Spinal cord (tissue), 9 donors: ENCODE measurements at regions not wholly inside any gene's neighbourhood (a gene's known extent, or its start where the extent isn't known, plus 50 kb on each side); places are given as distances from the start of the nearest gene placed in this dataset.

Experiments
- DNase-seq, 6 donors: peaks; one replicate each; pipeline versions ENCODE4 v3.0.0 to v3.0.0-alpha.2; 2013 to 2015; ENCODE audit warnings: low spot score in 6 of 6, low read depth in 4 of 6
- H3K27ac ChIP-seq: one replicate; pipeline ENCODE4 v1.5.1; 2013; ENCODE audit warnings: low read depth, low read length, control low read depth
- H3K27me3 ChIP-seq: one replicate; pipeline ENCODE4 v1.6.1; 2013; ENCODE audit warnings: low read length; ENCODE audit not compliant: control insufficient read depth, insufficient read depth
- H3K36me3 ChIP-seq: one replicate; pipeline ENCODE4 v1.6.1; 2013; ENCODE audit warnings: low read length; ENCODE audit not compliant: control insufficient read depth, insufficient read depth
- H3K4me1 ChIP-seq: one replicate; pipeline ENCODE4 v1.6.1; 2013; ENCODE audit warnings: low read length; ENCODE audit not compliant: control insufficient read depth, insufficient read depth
- H3K4me3 ChIP-seq: one replicate; pipeline ENCODE4 v1.5.1; 2013; ENCODE audit warnings: low read depth, low read length, control low read depth
- H3K9me3 ChIP-seq: one replicate; pipeline ENCODE4 v1.6.1; 2013; ENCODE audit warnings: low read length; ENCODE audit not compliant: control insufficient read depth, insufficient read depth
- WGBS: methylation state at CpG from one replicate; pipeline ENCODE4 v1.1.5; 2013; ENCODE audit warnings: missing lambda C conversion rate; ENCODE audit not compliant: insufficient coverage; 5-methylcytosine and 5-hydroxymethylcytosine counted together
- donor health status: healthy.

GRCh38 chr1:195999022-195999421, 609.2 kb downstream of the KCNT2 start:
- no peaks in the 10 kb centered on the region for H3K27me3 ChIP-seq
- no peaks in the 10 kb centered on the region for H3K4me1 ChIP-seq
- no peaks in the 10 kb centered on the region for H3K36me3 ChIP-seq
- no peaks in the 10 kb centered on the region for H3K9me3 ChIP-seq
- DNase-seq: no peak
- 100% methylated on average over 1 of the region's 2 CpGs for WGBS
- no peak overlapping the region for H3K27ac ChIP-seq
- H3K4me3 ChIP-seq: no peak overlapping the region

- Histone ChIP-seq H3K4me3 (no peak overlapping the region), H3K27ac (no peak overlapping the region), H3K27me3 (no peaks in the 10 kb centered on the region), H3K4me1 (no peaks in the 10 kb centered on the region), H3K9me3 (no peaks in the 10 kb centered on the region), H3K36me3 (no peaks in the 10 kb centered on the region)
- DNase-seq: no peak
- 73% methylated on average over 3 of the region's 3 CpGs for WGBS
Observed at GRCh38 chr1:195981448-195982139, 626.6 kb downstream of the KCNT2 start.

GRCh38 chr1:195979646-195980045, 628.6 kb downstream of the KCNT2 start:
- H3K4me3 ChIP-seq: no peak overlapping the region
- no peak overlapping the region for H3K27ac ChIP-seq
- H3K36me3 ChIP-seq: no peaks in the 10 kb centered on the region
- H3K4me1 ChIP-seq: no peaks in the 10 kb centered on the region
- no peaks in the 10 kb centered on the region for H3K9me3 ChIP-seq
- DNase-seq: no peak
- no peaks in the 10 kb centered on the region for H3K27me3 ChIP-seq
- WGBS: 73% methylated on average over 1 of the region's 1 CpG

GRCh38 chr1:195973311-195973904, 634.8 kb downstream of the KCNT2 start:
- H3K27ac ChIP-seq: no peak overlapping the region
- H3K4me1 ChIP-seq: no peaks in the 10 kb centered on the region
- 100% methylated on average over 1 of the region's 1 CpG for WGBS

GRCh38 chr1:195971589-195971988, 636.7 kb downstream of the KCNT2 start:
- no peak overlapping the region for H3K27ac ChIP-seq
- WGBS: no CpG with 5 or more reads among the region's 1 CpG
- no peaks in the 10 kb centered on the region for H3K9me3 ChIP-seq
- no peak overlapping the region for H3K4me3 ChIP-seq
- H3K4me1 ChIP-seq: no peaks in the 10 kb centered on the region
- DNase-seq: no peak
- H3K36me3 ChIP-seq: no peaks in the 10 kb centered on the region
- no peaks in the 10 kb centered on the region for H3K27me3 ChIP-seq

More at GRCh38 chr1:195973311-195973904, 634.8 kb downstream of the KCNT2 start:
- Histone ChIP-seq H3K27me3 (no peaks in the 10 kb centered on the region), H3K4me3 (no peak overlapping the region), H3K36me3 (no peaks in the 10 kb centered on the region), H3K9me3 (no peaks in the 10 kb centered on the region)
- DNase-seq: no peak

- Histone ChIP-seq H3K27me3 (no peaks in the 10 kb centered on the region), H3K4me1 (no peaks in the 10 kb centered on the region), H3K4me3 (no peak overlapping the region), H3K27ac (no peak overlapping the region), H3K9me3 (no peaks in the 10 kb centered on the region), H3K36me3 (no peaks in the 10 kb centered on the region)
- DNase-seq: no peak
- WGBS: no CpG with 5 or more reads among the region's 1 CpG
Observed at GRCh38 chr1:195970209-195970608, 638.0 kb downstream of the KCNT2 start.

GRCh38 chr1:195965475-195965874, 642.8 kb downstream of the KCNT2 start:
- Histone ChIP-seq H3K36me3 (no peaks in the 10 kb centered on the region), H3K27ac (no peak overlapping the region), H3K9me3 (no peaks in the 10 kb centered on the region), H3K27me3 (no peaks in the 10 kb centered on the region), H3K4me1 (no peaks in the 10 kb centered on the region), H3K4me3 (no peak overlapping the region)
- no peak for DNase-seq
- WGBS: 100% methylated on average over 4 of the region's 6 CpGs

- DNase-seq: no peak
- H3K36me3 ChIP-seq: no peaks in the 10 kb centered on the region
- H3K4me1 ChIP-seq: no peaks in the 10 kb centered on the region
- no peak overlapping the region for H3K27ac ChIP-seq
- WGBS: 67% methylated on average over 1 of the region's 3 CpGs
- H3K9me3 ChIP-seq: no peaks in the 10 kb centered on the region
- H3K27me3 ChIP-seq: no peaks in the 10 kb centered on the region
- no peak overlapping the region for H3K4me3 ChIP-seq
Observed at GRCh38 chr1:195965036-195965435, 643.2 kb downstream of the KCNT2 start.

- Histone ChIP-seq H3K36me3 (no peaks in the 10 kb centered on the region), H3K27ac (no peak overlapping the region), H3K9me3 (no peaks in the 10 kb centered on the region), H3K4me1 (no peaks in the 10 kb centered on the region), H3K27me3 (no peaks in the 10 kb centered on the region), H3K4me3 (no peak overlapping the region)
- DNase-seq: peak in 1 of 6 donors; percentile 2
Observed at GRCh38 chr1:195964516-195964915, 643.7 kb downstream of the KCNT2 start.

- Histone ChIP-seq H3K9me3 (no peaks in the 10 kb centered on the region), H3K4me1 (no peaks in the 10 kb centered on the region), H3K4me3 (no peak overlapping the region), H3K27me3 (no peaks in the 10 kb centered on the region), H3K36me3 (no peaks in the 10 kb centered on the region), H3K27ac (no peak overlapping the region)
- DNase-seq: no peak
Observed at GRCh38 chr1:195962051-195962450, 646.2 kb downstream of the KCNT2 start.
